ENCODE measurements at regions not wholly inside any gene's neighbourhood (a gene's known extent, or its start where the extent isn't known, plus 50 kb on each side); places are given as distances from the start of the nearest gene placed in this dataset.

DNA sequence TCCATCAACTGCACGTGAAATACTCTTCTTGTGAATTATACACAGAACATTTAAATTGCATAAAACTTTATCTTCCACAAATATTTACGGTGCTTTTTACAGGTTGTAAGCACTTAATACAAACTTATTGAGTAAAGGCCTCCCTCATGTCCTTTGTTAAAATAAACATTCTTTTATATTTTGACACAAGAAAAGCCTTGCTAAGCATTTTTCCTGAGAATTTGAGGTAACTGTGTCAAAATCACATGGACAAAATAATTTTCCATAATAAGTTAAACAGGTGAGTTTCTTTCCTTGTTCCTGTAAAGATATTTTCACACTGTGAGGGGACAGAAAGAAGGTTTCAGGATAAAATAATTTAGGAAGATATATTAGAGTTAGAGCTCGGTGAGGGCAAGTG lies 1317.1 kb upstream of the ZEB2 start:
- Histone ChIP-seq H3K4me1 (ENCODE audit: control insufficient read depth in 1 of 2, insufficient read depth in 2 of 2, low read length in 2 of 2) (no peaks in the 10 kb centered on the region), H3K9me3 (ENCODE audit: control insufficient read depth in 1 of 2, insufficient read depth in 1 of 2, low read depth in 1 of 2, low read length in 2 of 2) (no peaks in the 10 kb centered on the region), H3K4me2 (ENCODE audit: low read length) (no peak overlapping the region), H3K9ac (ENCODE audit: low read length) (no peak overlapping the region), H3K9me2 (ENCODE audit: insufficient read depth) (no peaks in the 10 kb centered on the region), H4K20me1 (ENCODE audit: insufficient read depth) (no peaks in the 10 kb centered on the region), H2AFZ (ENCODE audit: low read depth, low read length, poor library complexity, severe bottlenecking) (no peak overlapping the region), H3K27me3 (ENCODE audit: insufficient read depth, low read length) (no peaks in the 10 kb centered on the region), H3K36me3 (ENCODE audit: control insufficient read depth in 1 of 2, insufficient read depth in 2 of 2, low read length in 2 of 2) (no peaks in the 10 kb centered on the region), H3K79me2 (ENCODE audit: insufficient read depth, low read length) (no peaks in the 10 kb centered on the region), H3K27ac (ENCODE audit: low read depth, low read length) (no peak overlapping the region), H3K4me3 (replicated peaks in 1 of 2; ENCODE audit: low read depth in 1 of 2, low read length in 2 of 2) (no peak overlapping the region)
- ATAC-seq: no peak
- RAD21 ChIA-PET (ENCODE audit: low non-redundant PET in 1 of 2, low total read pairs in 2 of 2, uncharacterized antibody in 2 of 2, unreplicated experiment in 2 of 2): no interaction called here
- POLR2A ChIA-PET: no interaction called here
- no peak for TF ChIP-seq POLR2AphosphoS5 (IDR thresholded peaks at IDR 0.05; ENCODE audit: low read depth, low read length)
- BruUV-seq (replicated peaks): no TSS peak
- CTCF ChIA-PET: no interaction called here
- intact Hi-C loops (cut with micrococcal nuclease): no loop called here
- DNase-seq (ENCODE audit: low read depth, low spot score): no peak

- Histone ChIP-seq H3K4me3 (replicated peaks in 1 of 2; ENCODE audit: low read depth in 1 of 2, low read length in 2 of 2) (no peak overlapping the region), H3K27me3 (ENCODE audit: insufficient read depth, low read length) (no peaks in the 10 kb centered on the region), H3K36me3 (ENCODE audit: control insufficient read depth in 1 of 2, insufficient read depth in 2 of 2, low read length in 2 of 2) (no peaks in the 10 kb centered on the region), H3K79me2 (ENCODE audit: insufficient read depth, low read length) (no peaks in the 10 kb centered on the region), H3K9me2 (ENCODE audit: insufficient read depth) (no peaks in the 10 kb centered on the region), H3K4me2 (ENCODE audit: low read length) (no peak overlapping the region), H3K9ac (ENCODE audit: low read length) (no peak overlapping the region), H3K9me3 (ENCODE audit: control insufficient read depth in 1 of 2, insufficient read depth in 1 of 2, low read depth in 1 of 2, low read length in 2 of 2) (no peaks in the 10 kb centered on the region), H4K20me1 (ENCODE audit: insufficient read depth) (no peaks in the 10 kb centered on the region), H3K4me1 (ENCODE audit: control insufficient read depth in 1 of 2, insufficient read depth in 2 of 2, low read length in 2 of 2) (no peaks in the 10 kb centered on the region), H3K27ac (ENCODE audit: low read depth, low read length) (no peak overlapping the region), H2AFZ (ENCODE audit: low read depth, low read length, poor library complexity, severe bottlenecking) (no peak overlapping the region)
- RAD21 ChIA-PET (ENCODE audit: low non-redundant PET in 1 of 2, low total read pairs in 2 of 2, uncharacterized antibody in 2 of 2, unreplicated experiment in 2 of 2): no interaction called here
- ATAC-seq (no peak), DNase-seq (ENCODE audit: low read depth, low spot score) (no peak)
- TF ChIP-seq SIN3A (IDR thresholded peaks at IDR 0.05; ENCODE audit: low read depth) (no peak), EZH2phosphoT487 (IDR thresholded peaks at IDR 0.05; ENCODE audit: borderline replicate concordance) (no peak), YY1 (IDR thresholded peaks at IDR 0.05; ENCODE audit: extremely low read depth, insufficient replicate concordance, low read depth, low read length) (no peak), RAD21 (IDR thresholded peaks at IDR 0.05; ENCODE audit: low read depth) (no peak), CEBPB (IDR thresholded peaks at IDR 0.05; ENCODE audit: low read depth) (no peak), REST (IDR thresholded peaks at IDR 0.05; ENCODE audit: low read depth) (no peak), TCF7L2 (IDR thresholded peaks at IDR 0.05; ENCODE audit: borderline replicate concordance, extremely low read depth, insufficient read depth, insufficient read length) (no peak)
- BruUV-seq (replicated peaks): no TSS peak
- intact Hi-C loops (cut with micrococcal nuclease): no loop called here
- CTCF ChIA-PET: no interaction called here
- POLR2A ChIA-PET: no interaction called here
Measured at GRCh38 chr2:145835665-145836064, 1315.7 kb upstream of the ZEB2 start.
